ENCODE measurements at regions not wholly inside any gene's neighbourhood (a gene's known extent, or its start where the extent isn't known, plus 50 kb on each side); places are given as distances from the start of the nearest gene placed in this dataset.

- H3K27ac ChIP-seq (ENCODE audit: low read length) = no peak overlapping the region
- no peak overlapping the region for H3K4me3 ChIP-seq (ENCODE audit: low read depth in 1 of 2, low read length in 2 of 2)
- H3K9me3 ChIP-seq (ENCODE audit: control insufficient read depth in 1 of 2, low read length in 2 of 2) = no peaks in the 10 kb centered on the region
- H3K4me1 ChIP-seq (ENCODE audit: control insufficient read depth in 1 of 2, insufficient read depth in 2 of 2, low read length in 2 of 2) = no peaks in the 10 kb centered on the region
- no peaks in the 10 kb centered on the region for H3K27me3 ChIP-seq (ENCODE audit: low read depth, low read length)
- H3K36me3 ChIP-seq (ENCODE audit: control insufficient read depth in 1 of 2, insufficient read depth in 2 of 2, low read length in 2 of 2) = no peaks in the 10 kb centered on the region
These were observed 159.0 kb downstream of the RDH14 start for GRCh38 chr2:18401471-18401870.

DNA sequence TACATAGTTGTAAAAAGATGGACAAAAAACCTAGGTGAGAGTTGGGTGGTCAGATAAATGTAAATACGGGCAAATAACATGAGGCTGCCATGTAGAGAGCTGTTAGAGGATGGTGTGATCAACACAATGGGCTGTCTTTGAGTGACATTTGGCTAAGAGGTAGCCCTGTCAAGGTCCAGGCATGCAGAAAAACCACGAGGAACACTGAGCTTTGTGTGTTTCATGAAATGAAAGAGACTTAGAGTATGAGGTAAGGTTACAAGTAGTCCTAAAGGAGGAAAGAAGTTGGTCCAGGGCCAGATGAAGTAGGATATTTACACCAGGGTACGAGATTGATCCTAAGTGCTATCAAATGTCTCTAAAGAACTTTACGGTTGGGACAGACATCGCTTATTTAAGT, 160.9 kb downstream of the RDH14 start:
- Histone ChIP-seq H3K36me3 (ENCODE audit: control insufficient read depth in 1 of 2, insufficient read depth in 2 of 2, low read length in 2 of 2) (no peaks in the 10 kb centered on the region), H3K27me3 (ENCODE audit: low read depth, low read length) (no peaks in the 10 kb centered on the region), H3K4me1 (ENCODE audit: control insufficient read depth in 1 of 2, insufficient read depth in 2 of 2, low read length in 2 of 2) (peaks cover 0 to 5% of the 10 kb centered on the region in 2 donors), H3K9me3 (ENCODE audit: control insufficient read depth in 1 of 2, low read length in 2 of 2) (no peaks in the 10 kb centered on the region), H3K4me3 (ENCODE audit: low read depth in 1 of 2, low read length in 2 of 2) (no peak overlapping the region), H3K27ac (ENCODE audit: low read length) (no peak overlapping the region)

DNA sequence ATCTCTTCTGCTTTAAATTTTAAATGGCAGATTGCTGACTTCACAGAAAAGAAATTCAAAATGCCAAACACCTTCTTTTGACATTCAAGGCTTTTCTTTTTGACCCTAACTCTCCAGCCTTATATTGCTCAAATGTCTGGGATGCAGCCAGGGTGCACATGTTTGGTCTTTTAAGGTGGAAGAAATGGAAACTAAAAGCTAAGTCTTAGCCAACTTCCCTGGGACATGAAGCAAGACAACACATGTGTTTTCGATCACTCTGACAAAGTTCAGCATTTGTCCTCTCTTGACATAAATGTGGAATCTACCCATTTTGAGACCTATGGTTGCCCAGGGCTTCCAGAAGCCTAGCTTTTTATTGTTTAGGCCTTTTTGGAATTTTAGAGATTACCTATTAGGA, 161.6 kb downstream of the RDH14 start:
- H3K27me3 ChIP-seq (ENCODE audit: low read depth, low read length) = no peaks in the 10 kb centered on the region
- H3K36me3 ChIP-seq (ENCODE audit: control insufficient read depth in 1 of 2, insufficient read depth in 2 of 2, low read length in 2 of 2) = no peaks in the 10 kb centered on the region
- peaks cover 0 to 5% of the 10 kb centered on the region in 2 donors for H3K4me1 ChIP-seq (ENCODE audit: control insufficient read depth in 1 of 2, insufficient read depth in 2 of 2, low read length in 2 of 2)
- no peaks in the 10 kb centered on the region for H3K9me3 ChIP-seq (ENCODE audit: control insufficient read depth in 1 of 2, low read length in 2 of 2)
- H3K4me3 ChIP-seq (ENCODE audit: low read depth in 1 of 2, low read length in 2 of 2) = no peak overlapping the region
- H3K27ac ChIP-seq (ENCODE audit: low read length) = no peak overlapping the region

DNA sequence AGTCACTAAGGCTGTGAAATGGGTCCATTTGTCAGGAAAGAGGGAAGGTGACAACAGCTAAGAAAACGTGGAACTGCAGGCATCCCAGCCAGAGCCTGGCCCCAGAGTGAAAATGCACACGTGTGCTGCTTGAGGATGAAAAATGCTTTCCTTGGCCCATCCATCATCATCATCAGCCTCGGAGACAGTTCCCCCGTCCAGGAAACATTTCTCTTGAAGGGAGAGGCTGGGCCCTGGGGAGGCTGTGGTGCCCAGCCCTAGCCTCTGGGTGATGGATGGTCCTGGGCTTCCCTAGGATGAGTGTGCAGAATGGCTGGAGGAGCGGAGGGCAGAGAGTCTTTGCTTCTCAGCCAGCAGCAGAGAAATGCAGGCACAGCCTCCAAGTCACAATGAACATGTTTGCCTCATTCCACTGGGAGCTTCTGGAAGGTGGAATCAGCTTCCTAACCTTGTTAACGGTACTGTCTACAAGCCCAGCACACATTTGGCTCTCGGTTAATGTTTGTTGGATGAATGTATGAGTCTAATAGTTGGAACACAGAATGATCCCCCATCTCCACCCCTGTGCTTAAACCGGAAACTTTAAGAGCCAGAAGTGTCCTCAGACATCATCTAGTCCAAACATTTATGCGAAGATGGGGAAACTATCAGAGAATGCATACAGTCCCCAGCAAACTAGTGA, 164.0 kb downstream of the RDH14 start:
- Histone ChIP-seq H3K4me1 (ENCODE audit: control insufficient read depth in 1 of 2, insufficient read depth in 2 of 2, low read length in 2 of 2) (peaks cover 0 to 5% of the 10 kb centered on the region in 2 donors), H3K27me3 (ENCODE audit: low read depth, low read length) (no peaks in the 10 kb centered on the region), H3K4me3 (ENCODE audit: low read depth in 1 of 2, low read length in 2 of 2) (no peak overlapping the region), H3K36me3 (ENCODE audit: control insufficient read depth in 1 of 2, insufficient read depth in 2 of 2, low read length in 2 of 2) (no peaks in the 10 kb centered on the region), H3K27ac (ENCODE audit: low read length) (no peak overlapping the region), H3K9me3 (ENCODE audit: control insufficient read depth in 1 of 2, low read length in 2 of 2) (no peaks in the 10 kb centered on the region)

- H3K27me3 ChIP-seq (ENCODE audit: low read depth, low read length) = no peaks in the 10 kb centered on the region
- H3K27ac ChIP-seq (ENCODE audit: low read length) = no peak overlapping the region
- H3K4me1 ChIP-seq (ENCODE audit: control insufficient read depth in 1 of 2, insufficient read depth in 2 of 2, low read length in 2 of 2) = peaks cover 0 to 5% of the 10 kb centered on the region in 2 donors
- H3K36me3 ChIP-seq (ENCODE audit: control insufficient read depth in 1 of 2, insufficient read depth in 2 of 2, low read length in 2 of 2) = no peaks in the 10 kb centered on the region
- no peak overlapping the region for H3K4me3 ChIP-seq (ENCODE audit: low read depth in 1 of 2, low read length in 2 of 2)
- no peaks in the 10 kb centered on the region for H3K9me3 ChIP-seq (ENCODE audit: control insufficient read depth in 1 of 2, low read length in 2 of 2)
These were observed 164.9 kb downstream of the RDH14 start for GRCh38 chr2:18395555-18395954.

DNA sequence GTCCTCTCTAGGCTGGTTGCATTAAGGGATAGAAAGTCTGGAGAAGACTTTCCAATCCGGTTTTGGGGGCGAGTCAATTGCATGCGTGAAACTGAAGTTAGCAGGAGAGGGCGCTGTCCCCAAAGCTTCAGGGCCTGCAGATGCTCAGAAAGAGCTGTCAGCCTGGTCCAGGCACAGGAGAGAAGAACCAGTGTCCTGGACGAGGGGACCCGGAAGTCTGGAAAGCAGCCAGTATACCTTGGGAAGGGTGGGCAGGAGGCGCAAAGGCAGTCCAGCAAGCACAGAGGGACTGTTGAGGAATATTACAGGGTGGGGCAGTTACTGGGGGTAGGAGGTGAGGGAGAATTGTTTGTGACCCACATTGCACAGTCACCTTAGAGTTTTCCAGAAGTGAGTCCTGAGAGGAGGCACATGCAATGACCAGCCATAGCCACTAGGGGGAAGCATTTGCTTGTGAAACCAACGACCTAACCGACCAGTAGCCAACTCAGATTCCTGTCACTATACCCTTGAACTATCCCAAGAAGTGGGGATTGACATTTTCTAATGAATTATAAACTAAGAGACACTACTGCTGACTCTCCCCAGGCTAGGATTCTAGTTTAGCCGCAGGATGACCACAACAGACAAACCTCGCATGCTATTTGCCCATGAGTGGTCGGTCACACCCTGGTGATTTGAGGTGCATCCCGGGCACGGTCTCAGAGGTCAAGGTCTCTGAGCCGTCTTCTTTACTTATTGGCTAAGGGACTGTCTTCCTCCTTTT, 172.8 kb downstream of the RDH14 start:
- no peak overlapping the region for H3K4me3 ChIP-seq (ENCODE audit: low read depth in 1 of 2, low read length in 2 of 2)
- H3K36me3 ChIP-seq (ENCODE audit: control insufficient read depth in 1 of 2, insufficient read depth in 2 of 2, low read length in 2 of 2) = no peaks in the 10 kb centered on the region
- no peaks in the 10 kb centered on the region for H3K9me3 ChIP-seq (ENCODE audit: control insufficient read depth in 1 of 2, low read length in 2 of 2)
- H3K4me1 ChIP-seq (ENCODE audit: control insufficient read depth in 1 of 2, insufficient read depth in 2 of 2, low read length in 2 of 2) = no peaks in the 10 kb centered on the region
- no peak overlapping the region for H3K27ac ChIP-seq (ENCODE audit: low read length)
- H3K27me3 ChIP-seq (ENCODE audit: low read depth, low read length) = no peaks in the 10 kb centered on the region

- Histone ChIP-seq H3K4me1 (ENCODE audit: control insufficient read depth in 1 of 2, insufficient read depth in 2 of 2, low read length in 2 of 2) (no peaks in the 10 kb centered on the region), H3K27ac (ENCODE audit: low read length) (no peak overlapping the region), H3K9me3 (ENCODE audit: control insufficient read depth in 1 of 2, low read length in 2 of 2) (no peaks in the 10 kb centered on the region), H3K36me3 (ENCODE audit: control insufficient read depth in 1 of 2, insufficient read depth in 2 of 2, low read length in 2 of 2) (no peaks in the 10 kb centered on the region), H3K27me3 (ENCODE audit: low read depth, low read length) (no peaks in the 10 kb centered on the region), H3K4me3 (ENCODE audit: low read depth in 1 of 2, low read length in 2 of 2) (no peak overlapping the region)
These were observed 176.2 kb downstream of the RDH14 start for GRCh38 chr2:18384242-18384641.

GRCh38 chr2:18381386-18381785, 179.1 kb downstream of the RDH14 start:
- H3K4me3 ChIP-seq (ENCODE audit: low read depth in 1 of 2, low read length in 2 of 2) = no peak overlapping the region
- no peaks in the 10 kb centered on the region for H3K9me3 ChIP-seq (ENCODE audit: control insufficient read depth in 1 of 2, low read length in 2 of 2)
- H3K36me3 ChIP-seq (ENCODE audit: control insufficient read depth in 1 of 2, insufficient read depth in 2 of 2, low read length in 2 of 2) = no peaks in the 10 kb centered on the region

DNA sequence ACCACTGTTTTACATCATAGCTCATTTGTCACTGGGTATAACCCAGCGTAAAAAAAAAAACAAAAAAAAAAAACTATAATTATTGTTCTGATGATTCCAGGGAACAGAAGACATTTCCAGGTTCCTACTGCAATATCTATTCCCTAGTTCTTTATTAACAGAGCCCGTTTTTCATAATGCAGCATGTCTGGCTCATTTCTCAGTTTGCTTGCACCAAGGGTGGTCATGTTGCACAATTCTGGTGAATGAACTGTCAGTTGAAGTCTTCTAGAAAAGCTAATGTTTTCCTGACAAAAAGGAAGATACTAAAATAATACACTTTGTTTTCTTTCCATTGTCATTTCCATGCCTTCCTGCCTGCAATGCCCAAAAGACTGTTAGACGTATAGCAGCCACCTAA, 180.1 kb downstream of the RDH14 start:
- Histone ChIP-seq H3K4me1 (ENCODE audit: control insufficient read depth in 1 of 2, insufficient read depth in 2 of 2, low read length in 2 of 2) (no peaks in the 10 kb centered on the region), H3K4me3 (ENCODE audit: low read depth in 1 of 2, low read length in 2 of 2) (no peak overlapping the region), H3K27ac (ENCODE audit: low read length) (no peak overlapping the region), H3K27me3 (ENCODE audit: low read depth, low read length) (no peaks in the 10 kb centered on the region), H3K36me3 (ENCODE audit: control insufficient read depth in 1 of 2, insufficient read depth in 2 of 2, low read length in 2 of 2) (no peaks in the 10 kb centered on the region), H3K9me3 (ENCODE audit: control insufficient read depth in 1 of 2, low read length in 2 of 2) (no peaks in the 10 kb centered on the region)

More at GRCh38 chr2:18381386-18381785, 179.1 kb downstream of the RDH14 start:
- no peaks in the 10 kb centered on the region for H3K4me1 ChIP-seq (ENCODE audit: control insufficient read depth in 1 of 2, insufficient read depth in 2 of 2, low read length in 2 of 2)
- no peaks in the 10 kb centered on the region for H3K27me3 ChIP-seq (ENCODE audit: low read depth, low read length)
- H3K27ac ChIP-seq (ENCODE audit: low read length) = no peak overlapping the region

GRCh38 chr2:18379870-18380269, 180.6 kb downstream of the RDH14 start:
- Histone ChIP-seq H3K36me3 (ENCODE audit: control insufficient read depth in 1 of 2, insufficient read depth in 2 of 2, low read length in 2 of 2) (no peaks in the 10 kb centered on the region), H3K27ac (ENCODE audit: low read length) (no peak overlapping the region), H3K9me3 (ENCODE audit: control insufficient read depth in 1 of 2, low read length in 2 of 2) (no peaks in the 10 kb centered on the region), H3K4me1 (ENCODE audit: control insufficient read depth in 1 of 2, insufficient read depth in 2 of 2, low read length in 2 of 2) (no peaks in the 10 kb centered on the region), H3K27me3 (ENCODE audit: low read depth, low read length) (no peaks in the 10 kb centered on the region), H3K4me3 (ENCODE audit: low read depth in 1 of 2, low read length in 2 of 2) (no peak overlapping the region)

DNA sequence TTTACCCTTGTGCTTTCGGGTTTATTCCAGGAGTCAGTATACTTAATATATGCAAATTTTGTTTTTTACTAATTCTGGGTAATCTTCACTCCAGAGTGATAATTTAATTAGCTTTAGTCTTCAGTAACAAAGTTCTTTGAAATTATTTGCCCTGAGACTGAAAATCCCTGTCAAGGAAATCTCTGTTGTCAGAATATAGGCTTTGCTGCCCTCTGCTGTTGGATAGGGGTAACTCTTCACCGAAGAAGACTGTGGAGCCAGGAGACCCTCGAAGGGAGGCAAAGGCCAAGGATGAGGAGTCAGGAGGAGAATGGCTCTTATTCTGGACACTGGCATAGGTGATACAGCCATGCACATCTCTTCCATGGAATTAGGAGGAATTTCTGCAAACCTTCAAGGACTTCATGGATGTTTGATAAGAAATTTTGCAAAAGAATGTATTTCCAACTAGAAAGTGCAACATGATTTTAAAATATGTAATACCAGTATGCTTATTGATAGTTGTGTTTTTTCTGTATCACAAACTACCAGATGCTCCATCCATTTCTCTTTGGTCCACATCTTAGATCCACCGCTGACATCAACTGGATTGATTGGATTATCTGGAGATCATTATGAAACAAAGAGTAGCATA, 182.3 kb downstream of the RDH14 start:
- H3K27ac ChIP-seq (ENCODE audit: low read length) = no peak overlapping the region
- no peaks in the 10 kb centered on the region for H3K36me3 ChIP-seq (ENCODE audit: control insufficient read depth in 1 of 2, insufficient read depth in 2 of 2, low read length in 2 of 2)
- no peaks in the 10 kb centered on the region for H3K27me3 ChIP-seq (ENCODE audit: low read depth, low read length)
- H3K4me3 ChIP-seq (ENCODE audit: low read depth in 1 of 2, low read length in 2 of 2) = no peak overlapping the region
- H3K9me3 ChIP-seq (ENCODE audit: control insufficient read depth in 1 of 2, low read length in 2 of 2) = no peaks in the 10 kb centered on the region
- no peaks in the 10 kb centered on the region for H3K4me1 ChIP-seq (ENCODE audit: control insufficient read depth in 1 of 2, insufficient read depth in 2 of 2, low read length in 2 of 2)

All from muscle layer of duodenum (tissue), 2 donors.